K562 (cell line): ENCODE measurements at regions not wholly inside any gene's neighbourhood (a gene's known extent, or its start where the extent isn't known, plus 50 kb on each side); places are given as distances from the start of the nearest gene placed in this dataset.

Experiments used
- CEBPB ChIP-seq: fragments of 450-650 bp; IDR thresholded peaks from 2 replicates; pipeline ENCODE4 v1.6.1; 2016; ENCODE audit warnings: missing genetic modification characterization, missing compliant biosample characterization
- CREB1 ChIP-seq, 2 experiments: sonication (generic) in 1 of 2; formaldehyde crosslinking in 1 of 2; IDR thresholded peaks; 2 replicates each; pipeline versions ENCODE4 v1.6.1 to v1.8.0; 2012 to 2022; ENCODE audit warnings: inconsistent platforms in 1 of 2, mild to moderate bottlenecking in 1 of 2, missing genetic modification reagents in 1 of 2, moderate library complexity in 1 of 2
- PKNOX1 ChIP-seq: fragments of 450-650 bp; IDR thresholded peaks from 2 replicates; pipeline ENCODE4 v1.6.1; 2016
- TEAD4 ChIP-seq, 2 experiments: sonication (generic) in 1 of 2; formaldehyde crosslinking in 1 of 2; IDR thresholded peaks; 2 replicates each; pipeline versions ENCODE4 v1.6.1 to v1.8.0; 2012 to 2022; ENCODE audit warnings: borderline replicate concordance in 1 of 2, inconsistent platforms in 1 of 2, low read length in 1 of 2, mild to moderate bottlenecking in 1 of 2, missing genetic modification reagents in 1 of 2

DNA sequence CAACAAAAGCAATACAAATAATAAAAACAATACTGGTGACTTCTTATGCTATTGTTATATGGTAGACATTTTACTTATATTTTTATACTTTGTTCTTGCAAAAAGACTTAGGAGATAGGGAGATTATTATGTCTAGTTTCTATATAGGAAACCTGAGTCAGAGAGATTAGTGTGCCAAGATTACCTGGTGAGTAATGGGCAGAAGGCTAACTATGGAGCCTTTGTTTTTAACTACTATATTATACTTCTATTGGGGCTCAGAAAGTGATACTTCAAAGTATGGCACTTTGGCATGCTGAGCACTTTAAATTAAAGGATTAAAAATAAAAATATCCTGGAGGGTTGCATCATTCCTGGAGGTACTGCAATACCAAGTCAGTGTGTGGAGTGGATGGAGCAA lies 117.5 kb upstream of the CLINT1 start:
- no peak for TF ChIP-seq PKNOX1
- no peak for TF ChIP-seq CEBPB
- no peak for TF ChIP-seq CREB1 (IDR thresholded peaks at IDR 0.05)
- TF ChIP-seq CREB1 (CRISPR knock-in tag; IDR thresholded peaks at IDR 0.05) = no peak
- no peak for TF ChIP-seq TEAD4 (IDR thresholded peaks at IDR 0.05; ENCODE audit: low read length)
- no peak for TF ChIP-seq TEAD4 (CRISPR knock-in tag; IDR thresholded peaks at IDR 0.05; ENCODE audit: borderline replicate concordance)
